ENCODE measurements at regions not wholly inside any gene's neighbourhood (a gene's known extent, or its start where the extent isn't known, plus 50 kb on each side); places are given as distances from the start of the nearest gene placed in this dataset.

DNA sequence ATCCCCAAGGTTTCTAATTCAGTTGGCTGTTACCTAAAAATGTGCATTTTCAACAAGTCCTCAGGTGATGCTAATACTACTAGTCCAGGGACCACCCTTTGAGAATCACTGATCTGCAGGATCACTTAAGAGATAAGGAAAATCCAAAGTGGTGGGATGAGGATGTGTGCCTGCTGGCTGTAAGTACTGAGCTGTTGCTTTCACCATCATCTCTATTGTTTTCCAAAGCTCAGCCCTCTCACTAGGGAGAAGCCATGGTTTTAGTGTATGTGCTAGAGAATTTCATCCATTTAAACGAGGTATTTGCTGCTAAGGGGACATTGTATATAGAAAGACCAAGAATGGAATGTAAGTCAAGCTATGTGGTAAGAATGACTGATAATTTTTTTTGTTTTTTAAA, 202.3 kb downstream of the KIF21A start:
- no peak for DNase-seq (ENCODE audit: low read depth)

DNA sequence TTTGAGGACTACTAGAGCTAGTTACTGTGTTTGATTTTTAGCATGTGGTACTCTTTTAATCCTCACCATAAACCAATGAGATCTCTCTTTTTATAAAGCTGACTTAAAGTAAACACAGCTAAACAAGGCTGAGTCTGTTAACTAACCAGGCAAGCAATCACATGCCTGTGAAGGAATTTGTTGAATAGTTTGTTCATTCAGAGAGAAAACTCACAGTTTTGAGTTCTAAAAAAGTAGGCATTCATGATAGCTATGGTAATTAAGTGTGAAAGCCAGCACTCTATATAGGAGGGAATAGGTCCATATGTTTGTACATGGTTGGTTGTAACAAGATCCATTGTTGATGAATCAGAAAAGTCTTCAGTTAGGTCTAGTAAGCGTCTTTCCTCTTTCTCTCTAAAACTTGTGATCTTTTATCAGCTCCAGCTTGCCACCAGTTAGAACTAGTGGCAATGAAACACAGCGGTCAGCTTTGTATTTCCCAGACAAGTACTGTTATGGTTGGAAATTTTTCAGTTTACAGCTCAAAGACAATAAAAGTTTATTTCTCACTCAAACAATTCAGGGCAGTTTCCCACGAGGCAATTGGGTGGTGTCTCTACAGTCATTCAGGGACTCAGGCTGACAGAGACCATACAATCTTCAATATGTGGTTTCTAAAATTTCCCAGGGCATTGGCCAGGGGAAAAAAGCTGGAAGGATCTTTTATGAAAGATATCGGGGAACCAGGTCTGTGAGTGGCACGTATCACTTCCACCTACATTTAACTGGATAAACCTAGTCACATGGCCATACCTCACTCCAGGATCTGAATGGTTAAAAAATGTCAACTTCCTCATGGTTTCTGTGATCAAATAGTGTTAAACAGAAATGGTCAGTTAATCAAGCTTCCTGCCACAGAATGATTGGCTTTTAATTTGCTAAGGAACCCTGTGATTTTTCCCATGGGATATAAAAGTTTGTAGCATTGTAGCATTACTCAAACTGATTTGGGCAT, 203.1 kb downstream of the KIF21A start:
- no peak for DNase-seq (ENCODE audit: low read depth)

DNA sequence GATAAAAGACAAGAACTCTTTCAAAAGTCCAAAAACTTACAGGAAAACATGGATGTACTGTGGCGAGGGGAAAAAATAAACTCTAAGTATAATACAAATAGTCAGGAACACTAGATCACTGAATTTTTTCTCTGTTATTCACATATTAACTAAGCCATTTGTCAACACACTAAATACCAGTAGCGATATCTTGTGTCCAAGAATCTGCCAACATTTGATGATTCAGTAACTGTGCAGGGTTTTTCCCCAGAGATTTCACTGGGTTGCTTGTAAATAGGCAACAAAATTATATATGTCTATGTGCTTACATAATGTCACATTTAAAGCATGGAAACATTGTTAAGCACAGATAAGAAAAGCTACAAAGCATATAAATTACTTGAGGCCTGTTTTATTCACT, 205.9 kb downstream of the KIF21A start:
- DNase-seq (ENCODE audit: low read depth), result peak; percentile 8

DNA sequence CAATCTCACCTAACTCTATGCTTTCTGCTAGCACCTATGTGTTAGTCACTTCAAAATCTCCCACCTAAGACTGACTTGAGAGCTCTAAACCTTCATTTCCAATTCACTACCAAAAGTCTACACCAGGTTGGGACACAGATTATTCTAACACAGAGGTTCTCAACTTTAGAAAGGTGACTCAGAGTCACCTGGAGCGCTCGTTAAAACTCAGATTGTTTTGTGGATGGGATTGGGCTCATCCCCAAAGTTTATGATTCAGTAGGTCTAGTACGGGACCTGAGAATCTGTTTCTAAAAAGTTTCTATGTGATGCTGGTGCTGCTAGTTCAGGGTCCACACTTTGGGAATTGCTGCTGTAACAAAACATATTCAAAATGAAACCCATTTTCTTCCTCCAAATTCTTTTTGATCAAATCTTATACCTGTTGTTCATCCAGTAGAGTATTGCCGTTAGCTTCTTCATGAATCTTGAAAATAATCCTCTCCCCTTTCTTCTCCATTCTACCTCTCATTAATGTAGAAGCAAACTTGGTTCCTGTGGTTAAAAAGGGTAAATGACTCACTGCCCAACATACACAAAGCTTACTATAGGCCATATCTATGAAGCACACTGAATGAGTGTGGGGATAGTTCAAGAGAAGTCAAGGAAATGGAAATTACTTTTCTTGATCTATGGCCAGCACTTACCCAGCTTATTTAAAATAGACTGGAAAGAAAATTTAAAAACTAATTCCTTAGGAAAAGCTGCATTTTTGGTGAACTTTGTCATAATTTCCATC, 206.7 kb downstream of the KIF21A start:
- no peak for DNase-seq (ENCODE audit: low read depth)

DNA sequence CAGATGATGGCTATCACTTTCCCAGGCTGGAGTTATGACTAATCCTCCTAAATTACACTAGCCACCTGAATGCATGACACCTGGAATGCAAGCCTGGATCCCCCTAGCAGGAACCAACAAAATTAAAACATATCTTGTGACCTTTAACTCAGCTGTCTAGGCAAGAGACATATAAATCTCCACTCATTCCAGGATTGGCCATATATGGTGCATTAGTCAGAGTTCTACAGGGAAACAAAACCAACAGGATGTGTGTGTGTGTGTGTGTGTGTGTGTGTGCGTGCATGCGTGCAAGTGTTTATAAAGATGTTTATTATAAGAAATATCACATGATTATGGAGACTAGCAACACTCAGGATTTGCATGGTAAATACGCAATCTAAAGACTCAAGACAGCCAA, 212.8 kb downstream of the KIF21A start:
- no peak for DNase-seq (ENCODE audit: low read depth)

DNA sequence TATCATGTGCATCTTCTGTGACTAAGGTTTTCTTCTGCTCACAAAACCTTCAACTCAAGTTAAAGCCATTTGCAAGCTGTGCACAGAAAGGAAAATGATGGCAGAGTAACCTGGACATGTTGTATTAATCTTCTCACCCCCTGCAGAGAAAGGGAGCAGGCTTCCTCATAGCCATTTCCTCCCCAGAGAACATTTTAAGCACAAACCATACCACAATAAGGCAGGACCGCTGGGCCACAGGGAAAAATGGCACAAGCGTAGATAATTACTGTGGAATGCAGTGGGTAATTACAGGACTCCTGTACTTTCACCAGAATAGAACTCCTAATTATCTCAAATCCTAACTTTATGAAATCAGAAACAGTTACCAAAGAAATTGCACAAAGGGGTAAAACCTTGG, 215.7 kb downstream of the KIF21A start:
- no peak for DNase-seq (ENCODE audit: low read depth)

DNA sequence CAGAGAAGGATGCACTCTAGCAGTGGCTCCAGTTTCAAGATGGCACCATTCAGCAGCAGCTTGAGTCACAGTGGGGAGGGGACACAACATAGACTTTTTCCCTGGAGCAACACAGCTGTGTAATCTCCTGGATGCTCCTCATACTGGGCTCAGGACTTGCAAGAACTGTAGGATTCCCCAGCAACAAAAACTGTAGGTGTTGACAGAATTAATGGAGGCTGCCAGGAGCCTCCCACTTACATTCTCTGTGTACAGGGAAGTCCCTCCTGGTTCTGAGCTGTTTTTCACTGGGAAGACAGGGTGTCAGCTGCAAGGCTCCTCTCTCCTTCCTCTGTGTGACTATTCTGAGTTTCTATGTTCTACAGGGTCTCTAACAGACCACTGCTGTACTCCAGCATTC, 217.9 kb downstream of the KIF21A start:
- DNase-seq (ENCODE audit: low read depth), result no peak

DNA sequence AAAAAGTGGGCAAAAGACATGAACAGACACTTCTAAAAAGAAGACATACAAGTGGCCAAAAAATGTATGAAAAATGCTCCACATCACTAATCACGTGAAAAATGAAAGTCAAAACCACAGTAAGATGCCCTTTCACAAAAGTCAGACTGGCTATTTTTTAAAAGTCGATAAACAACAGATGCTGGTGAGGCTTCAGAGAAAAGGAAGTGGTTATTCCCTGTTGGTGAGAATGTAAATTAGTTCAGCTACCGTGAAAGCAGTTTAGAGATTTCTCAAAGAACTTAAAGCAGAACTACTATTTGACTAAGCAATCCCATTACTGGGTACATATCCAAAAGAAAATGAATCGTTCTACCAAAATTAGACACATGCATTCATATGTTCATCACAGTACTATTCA, 237.0 kb downstream of the KIF21A start:
- DNase-seq (ENCODE audit: low read depth), result no peak

DNA sequence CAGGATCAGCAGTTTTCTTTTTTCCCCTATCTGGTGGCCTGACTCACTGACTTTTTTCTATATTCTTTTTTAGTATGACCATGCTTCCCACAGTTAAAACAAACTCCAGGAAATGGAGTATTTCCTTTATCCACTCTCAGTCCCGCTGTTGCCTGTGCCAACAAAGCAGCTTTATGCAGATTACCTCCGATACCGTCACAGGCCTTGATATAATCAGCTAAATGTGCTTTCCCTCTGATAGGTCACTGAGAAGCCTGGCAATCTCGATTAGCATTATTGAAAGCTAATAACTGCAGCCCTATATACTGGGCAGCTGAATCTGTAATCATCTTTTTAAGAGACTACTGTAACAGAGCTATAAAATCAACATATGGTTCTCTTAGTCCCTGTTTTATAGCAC, 243.6 kb downstream of the KIF21A start:
- no peak for DNase-seq (ENCODE audit: low read depth)

DNA sequence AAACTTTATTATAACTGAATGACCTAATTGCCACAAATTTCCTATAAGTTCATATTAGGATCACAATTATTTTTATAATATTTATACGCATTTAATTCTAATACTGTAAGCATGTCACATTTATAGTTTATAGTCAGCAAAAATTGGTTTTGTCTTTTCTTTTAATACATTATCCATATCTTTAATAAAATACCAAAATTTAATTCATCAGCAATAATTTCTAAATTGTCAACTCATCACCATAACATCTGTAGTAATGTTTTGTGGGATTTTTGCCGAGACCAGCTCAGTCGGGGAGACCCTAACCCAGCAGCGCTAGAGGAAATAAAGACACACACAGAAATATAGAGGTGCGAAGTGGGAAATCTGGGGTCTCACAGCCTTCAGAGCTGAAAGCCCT, 254.2 kb downstream of the KIF21A start:
- no peak for DNase-seq (ENCODE audit: low read depth)

DNA sequence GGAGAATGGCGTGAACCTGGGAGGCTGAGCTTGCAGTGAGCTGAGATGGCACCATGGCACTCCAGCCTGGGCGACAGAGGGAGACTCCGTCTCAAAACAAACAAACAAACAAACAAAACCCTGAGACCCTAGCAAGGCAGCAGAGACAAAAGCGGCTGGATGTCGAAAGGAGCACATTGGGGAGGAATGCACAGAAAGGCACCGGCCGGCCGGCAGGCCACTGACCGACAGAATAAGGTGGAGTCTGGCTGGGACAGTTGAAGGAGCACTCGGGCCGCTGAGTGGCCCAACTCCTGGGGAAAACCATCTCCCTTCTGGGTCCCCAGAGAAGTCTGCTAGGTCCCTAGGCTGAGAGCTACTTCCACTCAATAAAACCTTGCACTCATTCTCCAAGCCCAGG, 256.2 kb downstream of the KIF21A start:
- no peak for DNase-seq (ENCODE audit: low read depth)

DNA sequence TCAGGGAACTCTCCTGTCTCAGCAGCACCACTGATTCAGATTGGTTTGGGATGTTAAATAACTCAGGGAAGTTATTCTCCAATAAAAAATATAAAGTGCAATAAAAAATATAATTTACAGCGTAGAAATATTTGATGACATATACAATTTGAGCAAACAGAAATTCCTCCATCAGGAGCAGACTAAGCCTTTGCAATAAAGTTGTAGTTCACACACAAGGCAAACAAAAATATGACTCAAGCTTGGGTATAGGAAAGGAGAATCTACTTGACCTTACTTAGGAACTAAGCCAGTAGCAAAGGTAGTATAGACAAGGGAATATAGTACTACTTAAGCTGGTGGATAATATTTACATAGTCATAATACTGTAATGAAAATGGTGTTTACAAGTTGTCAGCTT, 264.1 kb downstream of the KIF21A start:
- DNase-seq (ENCODE audit: low read depth), result no peak

DNA sequence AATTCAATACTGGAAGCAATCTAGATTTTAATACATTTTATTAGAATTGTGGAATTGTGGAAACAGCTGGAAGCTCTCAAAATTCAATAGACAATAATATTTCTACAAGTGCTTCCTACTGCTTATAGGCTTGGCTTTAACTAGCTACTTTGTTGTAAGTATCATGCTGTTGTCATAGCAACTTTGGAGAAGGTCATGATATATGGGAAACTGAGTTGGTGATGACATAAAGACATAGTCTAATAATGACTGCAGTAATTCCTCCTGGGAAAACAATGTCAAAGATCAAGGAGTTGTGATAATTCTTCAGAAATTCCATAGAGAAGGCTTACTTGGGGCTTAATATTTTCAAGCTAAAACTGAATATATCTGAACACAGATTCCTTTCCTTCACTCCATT, 266.6 kb downstream of the KIF21A start:
- DNase-seq (ENCODE audit: low read depth), result no peak

DNA sequence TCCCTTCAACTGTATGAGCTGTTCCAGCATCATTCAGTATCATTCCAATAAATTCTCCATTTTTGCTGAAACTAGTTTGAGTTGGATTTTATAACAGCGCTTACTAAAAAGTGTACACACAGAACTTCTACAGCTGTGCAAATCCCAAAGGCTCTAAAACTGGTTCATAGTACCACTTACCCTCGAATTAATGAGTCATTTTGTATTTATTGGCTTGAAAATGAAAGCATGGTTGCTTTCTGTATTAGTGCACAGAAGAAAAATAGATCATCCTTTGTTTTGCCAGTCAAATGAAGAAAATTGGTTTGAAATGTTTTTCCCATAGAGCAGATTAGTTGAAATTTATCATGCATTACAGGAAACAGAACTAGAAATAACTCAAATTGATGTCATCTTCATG, 268.3 kb upstream of the CPNE8 start:
- no peak for DNase-seq (ENCODE audit: low read depth)

DNA sequence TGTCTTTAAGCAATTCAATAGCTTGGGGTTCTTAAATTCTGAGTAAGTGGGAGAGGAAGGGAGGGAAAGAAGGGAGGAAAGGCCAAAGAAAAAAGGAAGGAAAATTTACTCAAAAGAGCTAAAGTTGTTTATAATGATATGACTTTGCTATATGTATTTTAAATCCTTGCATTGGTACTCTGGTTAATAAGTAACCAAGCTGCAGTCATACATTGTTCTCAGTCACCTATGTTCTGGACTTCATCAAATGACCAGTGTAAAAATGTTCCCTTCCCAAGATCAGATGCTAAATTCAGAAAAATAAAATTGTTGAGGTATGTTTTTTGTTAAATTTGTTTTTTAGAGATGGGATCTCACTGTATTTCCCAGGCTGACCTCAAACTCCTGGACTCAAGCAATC, 259.9 kb upstream of the CPNE8 start:
- no peak for DNase-seq (ENCODE audit: low read depth)

DNA sequence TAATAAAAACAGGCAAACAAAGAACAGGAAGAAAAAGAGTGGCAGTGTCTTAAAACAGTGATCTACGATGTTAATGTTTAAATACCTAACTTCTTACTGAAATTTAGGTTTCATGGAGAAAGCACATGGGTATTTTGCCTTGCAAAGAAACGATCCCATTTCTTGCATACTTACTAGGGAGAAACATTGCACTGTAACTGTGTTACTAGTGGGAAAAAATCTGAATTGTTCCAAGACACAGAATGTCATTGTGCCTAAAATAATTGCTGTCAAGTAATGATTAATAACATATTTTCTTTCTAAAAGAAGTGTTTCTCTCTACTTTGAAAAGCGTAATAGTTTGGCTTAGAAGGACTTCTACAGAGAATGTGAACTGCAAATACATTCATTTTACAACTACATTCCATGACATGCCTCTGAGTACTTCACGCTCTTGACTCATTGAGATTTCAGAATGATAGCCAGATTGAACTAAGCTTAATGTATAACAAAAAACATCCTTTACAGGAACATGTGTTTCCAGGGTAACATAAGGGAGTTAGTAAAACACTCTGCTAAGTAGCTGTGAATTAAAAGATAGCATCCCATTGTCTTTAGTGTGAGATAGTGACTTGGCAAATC, 256.2 kb upstream of the CPNE8 start:
- no peak for DNase-seq (ENCODE audit: low read depth)

DNA sequence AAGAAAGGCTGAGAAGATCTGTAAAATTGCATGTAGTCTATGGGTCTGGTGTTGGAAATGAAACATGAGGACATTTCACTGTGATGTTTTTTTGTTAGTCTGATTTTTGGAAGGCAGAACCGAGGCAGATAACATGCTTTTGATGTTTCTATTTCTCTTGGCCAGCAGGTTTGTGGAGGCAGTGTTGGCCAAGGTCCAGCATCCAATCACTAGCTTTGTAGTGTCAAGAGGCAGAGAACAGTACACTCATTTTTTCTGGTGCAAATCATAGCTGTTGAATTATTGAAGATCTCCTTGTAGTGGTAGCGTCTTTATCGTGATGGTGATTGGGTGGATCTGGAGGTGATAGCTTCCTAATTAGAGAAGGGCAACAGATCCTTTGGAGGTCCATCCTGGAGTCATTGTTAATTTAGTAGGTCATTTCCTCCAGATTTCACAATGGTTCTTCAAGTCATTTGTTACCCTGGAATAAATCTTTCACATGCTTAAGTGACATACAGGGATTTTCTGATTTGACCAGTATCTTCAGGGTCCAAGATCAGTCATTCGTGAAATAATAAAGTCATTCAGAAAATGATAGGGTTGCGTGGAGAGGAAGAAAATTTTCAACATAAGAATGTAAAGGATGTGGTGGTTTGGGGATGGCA, 252.4 kb upstream of the CPNE8 start:
- DNase-seq (ENCODE audit: low read depth), result no peak

DNA sequence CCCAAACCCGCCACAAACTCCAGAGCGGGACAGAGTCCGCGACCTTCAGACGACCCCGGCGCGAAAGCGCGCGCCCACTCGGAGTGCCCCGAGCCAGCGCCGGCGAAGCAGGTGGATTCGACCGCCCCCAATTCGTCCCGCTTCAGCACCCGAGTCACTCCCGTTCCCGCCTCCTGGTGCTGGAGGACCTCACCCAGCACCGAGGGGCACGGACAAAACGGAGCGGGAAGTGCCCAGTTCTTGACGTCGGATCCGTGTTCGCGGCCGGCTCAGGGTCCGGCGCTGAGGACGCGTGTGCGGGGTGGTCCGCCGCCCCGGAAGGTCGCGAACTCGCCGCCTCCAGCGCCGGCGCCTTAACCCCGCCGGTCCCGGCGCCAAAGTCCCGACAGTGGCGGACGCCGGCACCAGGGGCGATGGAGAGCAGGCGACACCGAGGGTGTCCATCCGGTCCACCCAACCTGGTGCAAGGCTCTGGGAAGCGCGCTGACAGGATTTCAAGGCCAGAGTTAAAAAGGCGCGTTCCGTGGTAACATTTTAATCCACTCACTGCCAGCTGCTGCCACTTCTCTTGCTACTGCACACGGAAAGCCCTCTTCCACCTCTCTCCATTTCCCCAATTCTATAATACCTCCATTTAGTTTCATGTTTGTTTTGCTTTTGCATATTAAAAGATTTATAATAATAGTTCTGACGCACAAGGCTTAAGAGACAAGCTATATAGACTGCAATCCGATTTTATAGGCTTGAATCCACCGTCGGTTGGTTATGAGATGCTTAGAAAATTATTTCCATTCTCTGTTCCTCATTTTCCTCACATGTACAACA, 240.0 kb upstream of the CPNE8 start:
- DNase-seq (ENCODE audit: low read depth), result no peak

DNA sequence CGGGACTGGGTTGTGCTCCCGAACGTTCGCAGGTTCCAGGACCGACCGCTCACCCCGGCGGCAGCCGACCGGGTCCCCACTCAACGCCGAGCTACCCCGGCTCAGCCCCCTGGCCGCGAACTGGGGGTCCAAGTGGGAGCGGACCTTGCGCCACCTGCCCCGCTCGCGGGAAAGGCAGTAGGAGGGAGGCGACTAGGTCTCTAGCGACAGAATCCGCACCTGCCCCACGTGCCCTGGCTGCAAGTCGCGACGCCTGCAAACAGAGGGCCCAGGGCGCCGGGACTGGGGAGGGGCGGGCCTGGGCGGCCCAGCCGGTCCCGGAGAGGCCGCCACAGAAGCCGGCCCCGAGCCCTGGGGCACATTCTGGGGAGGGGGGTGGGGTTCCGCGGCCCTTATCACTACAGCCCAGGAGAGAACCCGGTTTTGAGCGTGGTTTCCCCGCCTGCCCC, 239.2 kb upstream of the CPNE8 start:
- no peak for DNase-seq (ENCODE audit: low read depth)

DNA sequence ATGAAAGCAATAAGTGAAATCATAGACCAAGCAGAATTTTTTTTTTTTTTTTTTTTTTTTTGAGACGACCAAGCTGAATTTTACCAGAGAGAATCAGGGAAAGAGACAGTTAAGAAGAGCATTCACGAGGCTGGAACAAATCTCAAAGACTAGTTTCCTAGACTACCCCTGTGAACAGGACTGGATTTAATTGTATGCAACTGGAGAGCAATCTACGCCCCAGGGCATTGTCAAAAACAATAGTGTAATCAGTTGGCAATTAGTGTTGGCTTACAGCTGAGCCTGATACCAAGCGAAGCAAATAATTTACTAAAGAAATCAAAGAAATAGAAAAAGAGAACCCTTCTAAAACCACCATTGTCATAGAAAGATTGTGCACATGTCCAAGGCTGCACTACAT, 232.9 kb upstream of the CPNE8 start:
- no peak for DNase-seq (ENCODE audit: low read depth)

DNA sequence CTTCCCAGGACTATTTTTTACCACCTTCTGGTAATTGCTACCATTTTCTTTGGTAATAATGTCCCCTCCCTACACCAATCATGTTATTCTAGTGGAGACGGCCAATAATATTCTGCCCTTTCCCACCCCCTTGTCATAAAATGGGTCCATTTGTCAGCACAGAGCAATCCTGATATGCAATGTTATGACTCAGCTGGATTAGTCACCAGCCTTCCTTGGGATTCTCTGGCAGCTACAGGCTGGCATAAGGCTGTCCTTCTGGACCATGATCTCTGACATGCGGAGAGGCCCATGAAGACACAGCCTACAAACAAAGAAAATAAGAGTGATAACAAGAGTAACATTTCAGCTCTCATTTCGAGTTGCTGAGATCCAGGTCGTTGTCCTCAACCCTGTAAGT, 222.0 kb upstream of the CPNE8 start:
- peak; percentile 3 for DNase-seq (ENCODE audit: low read depth)

Data from GM04503 (cell line).